Fibroblast of lung (primary cell): ENCODE measurements at regions not wholly inside any gene's neighbourhood (a gene's known extent, or its start where the extent isn't known, plus 50 kb on each side); places are given as distances from the start of the nearest gene placed in this dataset.

Source experiments
- CTCF ChIP-seq, 2 donors: IDR thresholded peaks in 1 of 2; conservative IDR thresholded peaks in 1 of 2; 1 replicate in 1 of 2; 2 replicates in 1 of 2; pipeline ENCODE4 v1.5.1; 2011 to 2012; ENCODE audit warnings: low read length in 2 of 2, control low read depth in 1 of 2, inconsistent platforms in 1 of 2, low read depth in 1 of 2, mild to moderate bottlenecking in 1 of 2
- EZH2 ChIP-seq: IDR thresholded peaks from 2 replicates; pipeline ENCODE4 v1.5.1; 2012; ENCODE audit warnings: low read length, control low read depth, mild to moderate bottlenecking; ENCODE audit errors: missing control alignments

GRCh38 chr5:82355496-82355895, 77.3 kb upstream of the RPS23 start:
- no peak for TF ChIP-seq CTCF (conservative IDR thresholded peaks at IDR 0.05 in 1 of 2, IDR thresholded peaks at IDR 0.05 in 1 of 2; ENCODE audit: low read depth in 1 of 2, low read length in 2 of 2)
- TF ChIP-seq EZH2, result no peak
